Fibroblast of the conjunctiva (primary cell): ENCODE measurements at regions not wholly inside any gene's neighbourhood (a gene's known extent, or its start where the extent isn't known, plus 50 kb on each side); places are given as distances from the start of the nearest gene placed in this dataset.
"Not testable (repeated sequence)": the region's sequence is repeated elsewhere in the genome, so short reads cannot be mapped to it uniquely, and the experiment has no call there.

Experiments
- DNase-seq: peaks from one replicate; pipeline ENCODE4 v3.0.0-alpha.2; 2010; ENCODE audit warnings: low read depth

DNA sequence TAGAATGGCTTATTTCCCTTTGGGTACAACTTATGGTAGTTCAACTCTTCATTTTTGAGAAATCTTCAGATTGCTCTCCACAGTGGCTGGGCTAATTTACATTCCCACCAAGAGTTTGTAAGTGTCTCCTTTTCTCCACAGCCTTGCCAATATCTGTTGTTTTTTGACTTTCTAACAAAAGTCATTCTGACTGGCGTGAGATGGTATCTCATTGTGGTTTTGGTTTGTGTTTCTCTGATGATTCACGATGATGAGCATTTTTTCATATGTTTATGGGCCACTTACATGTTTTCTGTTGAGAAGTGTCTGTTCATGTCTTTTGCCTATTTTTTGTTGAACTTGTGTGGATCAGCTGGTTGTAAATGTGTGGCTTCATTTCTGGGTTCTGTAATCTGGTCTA lies 871.0 kb downstream of the EPHA4 start:
- no peak for DNase-seq

DNA sequence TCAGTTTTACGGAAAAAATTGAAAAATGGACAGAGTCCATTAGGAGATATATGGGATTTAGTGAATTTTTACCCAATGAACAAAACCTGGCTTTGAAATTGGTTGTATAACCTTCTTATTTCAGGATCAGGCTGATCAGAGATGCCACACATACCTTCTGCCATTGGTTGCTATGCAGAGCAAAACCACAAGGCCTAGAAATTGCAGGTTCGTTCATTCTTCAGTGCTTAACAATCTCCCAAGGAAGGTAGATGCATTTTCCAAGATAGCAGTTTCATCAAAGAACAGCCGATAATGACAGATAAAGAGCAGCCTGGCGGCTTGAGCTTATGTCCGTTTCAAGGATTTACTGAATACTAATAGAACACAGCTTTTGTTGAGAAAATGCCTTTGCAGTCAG lies 868.8 kb downstream of the EPHA4 start:
- no peak for DNase-seq

DNA sequence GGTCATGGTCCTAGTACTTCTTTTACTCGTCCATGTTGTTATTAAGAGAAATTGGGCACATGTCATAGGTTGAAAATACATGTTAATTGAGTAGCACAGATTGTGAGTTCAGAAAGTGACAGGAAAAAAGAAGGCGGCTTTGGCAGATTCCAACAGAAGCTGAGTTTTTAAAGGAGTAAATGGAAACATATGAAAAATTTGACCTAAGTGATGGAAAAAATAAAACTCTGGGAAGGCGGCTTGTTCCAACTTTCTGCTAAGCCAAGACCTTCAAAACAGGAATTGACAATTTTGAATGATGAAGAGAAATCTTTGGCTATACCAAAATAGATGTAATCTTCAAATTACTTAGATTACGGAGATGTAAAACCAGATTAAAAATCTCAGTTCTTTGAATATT lies 868.0 kb downstream of the EPHA4 start:
- DNase-seq = no peak

DNA sequence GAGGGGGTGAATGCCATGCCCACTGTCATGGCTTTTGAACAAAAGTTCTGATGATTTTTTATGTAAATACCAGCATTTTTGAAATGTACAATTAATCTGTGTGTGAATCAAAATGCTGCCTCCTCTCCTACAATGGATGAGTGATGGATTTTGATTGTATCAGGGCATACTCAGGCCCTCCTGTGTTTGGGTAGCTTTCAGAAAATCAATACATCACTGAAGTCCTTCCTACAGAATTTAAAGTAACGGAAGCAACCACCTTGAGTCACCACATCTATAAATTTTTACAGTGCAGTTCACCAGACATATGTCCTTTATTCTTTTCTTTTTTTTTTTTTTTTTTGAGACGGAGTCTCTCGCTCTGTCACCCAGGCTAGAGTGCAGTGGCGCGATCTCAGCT lies 867.3 kb downstream of the EPHA4 start:
- DNase-seq = no peak

DNA sequence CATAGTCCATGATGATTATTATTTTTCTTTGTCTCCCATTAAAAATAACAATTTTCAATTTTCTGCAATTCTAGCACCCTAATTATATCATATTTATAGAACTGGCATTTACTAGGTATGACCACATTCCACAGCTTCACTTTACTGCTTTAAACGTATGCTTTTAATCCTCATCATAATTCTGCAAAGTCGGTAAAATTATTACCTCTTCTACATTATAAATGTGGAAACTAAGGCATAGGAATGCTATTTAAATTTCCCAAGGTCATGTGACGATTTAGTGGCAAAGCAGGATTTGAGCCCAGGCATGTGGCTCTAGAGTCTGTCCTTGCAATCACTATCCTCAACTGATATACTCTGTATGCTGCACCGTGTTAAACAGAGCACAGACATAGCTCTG lies 866.4 kb downstream of the EPHA4 start:
- DNase-seq = no peak

DNA sequence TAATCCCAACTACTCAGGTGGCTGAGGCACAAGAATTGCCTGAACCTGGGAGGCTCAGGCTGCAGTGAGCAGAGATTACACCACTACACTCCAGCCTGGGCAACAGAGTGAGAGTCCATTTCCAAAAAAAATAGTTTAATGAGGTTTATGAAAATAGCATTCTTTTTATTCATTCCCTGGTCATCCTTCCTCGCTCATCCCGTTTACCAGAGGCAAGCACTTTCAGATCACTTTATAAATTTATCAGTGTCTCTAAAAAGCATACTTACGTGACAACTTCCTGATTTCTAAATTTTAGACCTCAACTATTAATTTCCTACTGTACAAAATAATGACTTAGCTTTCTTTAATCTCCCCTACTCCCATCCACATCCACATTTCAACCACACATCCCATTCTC lies 864.8 kb downstream of the EPHA4 start:
- DNase-seq = no peak

DNA sequence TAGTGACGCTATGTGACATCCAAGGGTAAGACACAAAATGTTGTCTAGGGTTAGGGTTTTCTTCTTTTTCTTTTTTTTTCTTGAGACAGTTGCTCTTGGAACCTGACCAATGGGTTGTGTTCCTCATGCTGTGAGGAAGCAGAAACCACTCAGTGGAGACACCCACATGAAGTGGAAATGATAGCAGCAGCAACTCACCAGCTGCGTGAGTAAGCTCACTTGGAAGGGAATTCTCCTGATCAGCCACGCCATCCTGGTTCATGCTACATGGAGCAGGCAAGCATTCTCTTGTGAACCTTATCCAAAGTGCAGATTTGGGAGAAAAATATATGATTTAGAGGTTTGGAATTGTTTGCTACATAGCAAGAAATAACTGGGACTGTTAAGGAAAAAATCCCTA lies 863.7 kb downstream of the EPHA4 start:
- no peak for DNase-seq

DNA sequence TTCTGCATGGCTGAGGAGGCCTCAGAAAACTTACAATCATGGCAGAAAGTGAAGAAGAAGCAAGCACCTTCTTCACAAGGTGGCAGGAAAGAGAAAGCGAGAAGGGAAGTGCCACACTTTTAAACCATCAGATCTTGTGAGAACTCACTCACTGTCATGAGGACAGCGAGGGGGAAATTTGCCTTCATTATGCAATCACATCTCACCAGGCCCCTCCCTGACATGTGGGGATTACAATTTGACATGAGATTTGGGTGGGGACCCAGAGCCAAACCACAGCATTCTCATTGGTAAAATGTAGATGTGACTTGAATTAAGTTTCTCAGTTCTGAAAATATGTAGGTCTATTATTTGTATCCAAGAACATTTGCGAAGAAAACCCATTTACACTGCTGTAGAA lies 854.8 kb downstream of the EPHA4 start:
- DNase-seq = no peak

DNA sequence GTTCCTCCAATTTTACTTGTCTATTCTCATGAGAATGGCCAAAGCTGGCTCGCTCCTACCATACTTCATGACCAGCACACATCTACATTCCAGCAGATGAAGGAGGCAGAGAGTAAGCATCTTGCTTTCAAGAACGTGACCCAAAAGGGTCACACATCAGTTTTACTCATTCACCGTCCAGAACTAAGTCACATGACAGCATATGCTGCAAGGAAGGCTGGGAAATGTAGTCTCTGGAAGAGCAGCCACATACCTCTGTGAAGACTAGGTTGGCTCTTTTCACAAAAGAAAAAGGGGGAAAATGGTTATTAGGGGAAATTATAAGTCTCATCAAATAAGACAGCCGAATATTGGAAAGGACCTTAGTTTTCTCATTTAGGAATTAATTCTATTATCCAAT lies 835.3 kb downstream of the EPHA4 start:
- no peak for DNase-seq

DNA sequence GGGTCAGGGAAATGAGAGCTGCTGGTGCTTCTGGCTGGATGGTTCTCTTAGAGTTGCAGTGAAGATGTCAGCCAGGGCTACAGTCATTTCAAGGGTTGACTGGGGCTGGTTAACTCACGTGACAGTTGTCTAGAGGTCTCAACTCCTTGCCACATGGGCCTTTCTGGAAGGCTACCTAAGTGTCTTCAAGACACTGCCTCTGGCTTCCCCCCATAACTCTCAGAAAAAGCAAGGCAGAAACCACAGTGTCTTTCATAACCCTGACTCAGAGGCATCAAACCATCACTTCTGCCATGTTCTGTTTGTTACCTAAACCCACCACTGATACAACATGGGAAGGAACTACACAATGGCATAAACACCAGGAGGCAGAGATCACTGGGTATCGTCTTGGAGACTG lies 828.9 kb downstream of the EPHA4 start:
- DNase-seq = no peak

DNA sequence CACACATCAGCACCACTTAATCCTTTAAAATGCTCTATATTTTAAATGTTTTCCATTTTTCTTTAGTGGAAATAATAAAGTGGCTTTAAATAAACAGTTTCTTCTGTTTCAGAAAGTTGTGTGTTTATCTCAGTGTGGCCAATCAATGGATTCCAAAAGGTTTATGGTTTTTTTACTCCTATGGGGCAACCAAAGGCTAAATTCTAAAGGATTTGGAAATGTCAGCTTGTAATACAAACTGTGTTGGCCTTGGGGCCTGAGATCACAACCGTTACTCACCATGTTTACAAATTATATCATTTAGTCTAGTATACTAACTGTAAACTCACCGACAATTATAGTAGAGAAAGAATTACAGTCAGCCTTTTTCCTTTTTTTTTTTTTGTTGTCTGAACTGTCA lies 827.2 kb downstream of the EPHA4 start:
- DNase-seq = no peak

DNA sequence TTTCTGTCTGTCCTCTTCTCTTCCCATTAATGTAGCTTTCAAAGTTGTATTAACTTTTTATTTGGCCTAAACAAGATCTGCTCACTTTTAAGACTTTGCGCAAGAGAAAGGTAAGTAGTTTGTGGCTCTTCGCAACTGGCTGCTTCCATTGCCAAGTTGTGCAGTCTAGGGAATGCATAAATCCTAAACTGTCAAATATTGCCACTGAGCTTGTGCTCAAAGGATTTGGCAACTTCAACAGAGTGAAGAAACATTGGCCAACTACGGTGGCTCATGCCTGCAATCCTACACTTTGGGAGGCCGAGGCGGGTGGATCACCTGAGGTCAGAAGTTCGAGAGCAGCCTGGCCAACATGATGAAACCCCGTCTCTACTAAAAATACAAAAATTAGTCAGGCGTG lies 826.4 kb downstream of the EPHA4 start:
- DNase-seq = no peak

DNA sequence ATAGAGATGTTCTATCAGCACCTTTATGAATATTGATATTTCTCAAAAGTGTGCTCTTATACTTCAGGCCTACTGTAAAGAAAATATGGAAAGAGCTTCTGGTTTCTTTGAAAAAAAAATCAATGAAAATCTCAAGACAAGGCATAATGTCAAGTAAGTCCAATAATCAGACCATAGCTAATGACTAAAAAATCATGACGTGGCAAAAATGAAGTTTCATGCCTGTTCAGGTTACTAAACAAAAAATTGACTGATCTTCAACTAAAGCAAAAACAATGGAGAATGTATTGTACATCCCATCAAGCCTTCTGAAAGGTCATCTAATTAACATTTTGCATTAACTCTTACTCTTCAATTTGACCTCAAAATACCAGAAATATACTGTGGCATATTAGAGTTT lies 824.4 kb downstream of the EPHA4 start:
- DNase-seq = no peak

DNA sequence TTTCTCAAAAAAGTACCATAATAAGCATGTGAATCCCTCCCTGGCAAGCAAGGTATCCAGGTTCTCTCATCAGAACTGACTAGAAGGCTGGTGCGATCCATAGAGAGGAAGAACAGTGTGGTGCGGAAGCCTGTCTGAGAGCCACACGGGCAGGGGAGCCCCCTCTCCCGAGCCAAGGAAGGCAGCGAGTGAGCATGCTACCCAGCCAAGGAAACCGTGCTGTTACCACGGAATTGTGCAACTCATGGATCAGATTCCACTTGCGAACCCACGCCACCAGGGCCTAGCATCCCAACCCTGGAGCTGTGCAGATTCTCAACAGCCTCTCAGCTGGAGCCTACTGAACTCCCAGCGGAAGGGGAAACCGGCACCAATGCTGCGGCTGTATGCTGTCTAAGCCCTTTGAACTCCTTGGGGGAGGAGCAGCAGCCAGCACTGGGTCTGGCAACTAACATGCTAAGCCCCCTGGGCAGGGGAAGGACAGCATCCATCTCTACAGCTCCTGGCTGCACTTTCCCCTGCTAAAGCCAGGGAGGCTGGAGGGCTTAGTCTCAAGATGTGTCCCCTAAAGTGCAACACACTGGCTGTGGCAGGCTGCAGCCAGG lies 823.1 kb downstream of the EPHA4 start:
- DNase-seq = no peak

DNA sequence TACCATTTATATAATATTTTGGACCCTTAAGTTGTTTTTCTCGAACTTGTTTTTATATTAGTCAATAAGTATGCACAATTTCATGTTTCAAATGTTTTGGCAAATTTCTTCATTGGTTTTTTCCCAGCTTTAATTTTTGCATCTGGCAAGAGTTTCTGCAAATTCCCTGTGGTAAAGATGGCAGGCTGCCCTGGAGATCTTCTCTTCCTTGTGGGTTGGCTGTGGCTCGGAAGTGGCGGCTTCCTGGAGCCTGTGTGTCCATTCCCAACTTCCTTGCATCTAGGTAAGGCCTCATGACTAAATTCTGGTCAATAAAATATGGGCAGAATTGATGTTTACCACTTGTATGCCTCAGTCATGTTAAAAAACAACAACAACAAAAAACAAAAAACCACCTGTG lies 818.6 kb downstream of the EPHA4 start:
- no peak for DNase-seq

DNA sequence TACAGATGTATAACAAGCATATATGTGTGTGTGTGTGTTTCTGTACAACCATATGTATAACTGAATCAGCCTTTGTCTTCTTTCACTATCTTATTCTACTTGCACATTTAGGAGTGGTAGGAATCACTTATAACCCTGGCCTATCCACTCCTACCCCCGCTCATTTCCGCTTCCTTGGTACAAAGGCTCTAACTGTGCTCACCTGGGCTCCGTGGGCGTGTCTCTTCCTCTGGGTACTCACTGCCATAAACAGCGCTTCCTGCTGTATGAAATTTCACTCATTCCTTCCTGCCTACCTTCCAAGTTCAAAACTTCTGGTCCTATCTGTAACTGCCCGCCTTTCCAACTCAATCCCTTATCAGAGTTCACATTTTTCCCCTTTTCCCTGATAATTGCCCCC lies 815.5 kb downstream of the EPHA4 start:
- DNase-seq = no peak

DNA sequence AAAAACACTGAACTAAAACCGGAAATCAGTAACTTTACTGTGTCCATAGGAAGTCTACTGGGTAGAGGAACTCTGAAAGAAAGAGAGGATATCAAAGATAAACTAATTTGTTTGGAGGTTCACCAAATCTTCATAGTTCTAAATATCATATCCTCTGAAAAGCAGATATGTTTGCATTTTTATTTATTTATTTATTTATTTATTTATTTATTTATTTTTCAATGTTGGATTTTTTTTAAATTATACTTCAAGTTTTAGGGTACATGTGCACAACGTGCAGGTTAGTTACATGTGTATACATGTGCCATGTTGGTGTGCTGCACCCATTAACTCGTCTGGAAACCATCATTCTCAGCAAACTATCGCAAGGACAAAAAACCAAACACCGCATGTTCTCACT lies 813.7 kb downstream of the EPHA4 start:
- DNase-seq = not testable (repeated sequence)

DNA sequence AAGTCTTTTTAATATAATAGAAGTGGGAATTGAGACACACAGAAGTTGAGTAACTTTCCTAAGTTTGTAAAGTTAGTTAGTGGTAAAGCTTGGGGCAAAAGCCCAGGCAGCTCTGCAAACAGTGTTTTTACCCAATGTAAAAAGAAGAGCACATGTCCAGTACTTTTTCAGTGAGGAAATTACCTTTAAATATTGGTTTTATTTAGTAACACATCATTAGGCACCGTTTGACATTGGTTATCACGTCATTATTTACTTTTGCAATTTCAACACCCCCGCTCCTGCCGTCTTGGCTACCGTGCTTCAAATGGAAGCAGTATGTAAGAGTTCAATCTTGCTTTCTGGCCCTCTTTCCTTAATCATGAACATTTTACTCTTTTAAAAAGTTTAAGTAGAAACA lies 807.9 kb downstream of the EPHA4 start:
- DNase-seq = no peak

DNA sequence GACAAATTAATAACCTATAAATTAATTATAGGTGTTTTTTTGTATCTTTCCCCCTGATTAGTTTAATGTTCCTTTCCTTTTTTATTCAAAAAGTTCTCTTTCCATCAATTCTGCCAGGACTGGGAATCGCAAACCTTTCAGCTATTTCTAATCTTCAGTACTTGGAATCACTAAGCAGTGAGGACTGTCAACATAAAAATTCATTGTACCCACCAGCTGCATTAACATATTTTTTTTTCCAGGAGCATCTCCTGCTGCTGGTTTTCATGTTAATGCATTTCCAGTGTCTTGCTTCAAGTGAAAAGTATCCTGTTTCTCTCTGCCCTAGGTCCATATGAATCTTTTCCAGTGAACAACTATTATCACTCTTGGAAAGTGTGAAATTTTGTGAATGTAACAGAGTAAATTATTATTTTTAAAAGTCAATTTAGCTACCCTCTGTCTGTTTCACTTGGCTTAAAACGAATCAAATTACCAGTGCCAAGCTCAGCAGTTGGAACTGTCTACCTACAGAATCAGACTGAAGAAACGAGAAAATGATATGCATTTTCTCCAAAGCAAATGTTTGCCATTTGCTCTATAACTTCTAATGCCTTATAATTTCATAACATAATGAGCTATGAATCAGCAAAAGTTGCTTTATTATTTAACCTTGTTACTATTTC lies 804.4 kb downstream of the EPHA4 start:
- DNase-seq = no peak

DNA sequence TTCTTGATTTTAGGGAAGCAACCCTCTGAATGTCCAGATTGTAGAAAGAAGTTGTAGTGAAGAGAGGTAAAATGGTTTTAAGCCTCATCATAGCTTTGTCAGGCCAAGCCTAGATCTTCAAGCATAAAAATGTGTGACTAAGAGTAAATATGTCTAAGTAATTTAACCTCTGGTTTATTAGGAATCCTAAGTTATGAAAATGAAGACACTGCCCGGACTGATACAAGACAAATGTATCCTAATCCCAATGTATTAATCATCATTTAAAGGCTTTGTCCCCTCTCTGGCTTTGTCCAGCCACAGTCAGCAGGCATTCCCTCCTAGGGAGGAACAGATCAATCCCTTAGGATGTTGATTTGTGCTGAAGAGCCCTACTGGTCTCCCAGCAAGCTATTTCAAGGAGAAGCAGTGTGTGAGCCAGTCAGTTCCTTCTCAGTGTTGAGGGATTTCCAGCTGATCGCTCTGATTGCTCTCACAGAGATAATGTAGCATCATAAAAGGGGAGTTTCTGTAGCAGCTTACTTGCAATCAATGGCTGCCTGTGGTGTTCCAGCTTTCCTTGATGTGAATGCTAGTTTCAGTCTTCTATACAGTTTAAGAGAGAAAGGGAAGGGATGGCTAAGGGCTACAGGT lies 796.1 kb downstream of the EPHA4 start:
- DNase-seq = no peak

DNA sequence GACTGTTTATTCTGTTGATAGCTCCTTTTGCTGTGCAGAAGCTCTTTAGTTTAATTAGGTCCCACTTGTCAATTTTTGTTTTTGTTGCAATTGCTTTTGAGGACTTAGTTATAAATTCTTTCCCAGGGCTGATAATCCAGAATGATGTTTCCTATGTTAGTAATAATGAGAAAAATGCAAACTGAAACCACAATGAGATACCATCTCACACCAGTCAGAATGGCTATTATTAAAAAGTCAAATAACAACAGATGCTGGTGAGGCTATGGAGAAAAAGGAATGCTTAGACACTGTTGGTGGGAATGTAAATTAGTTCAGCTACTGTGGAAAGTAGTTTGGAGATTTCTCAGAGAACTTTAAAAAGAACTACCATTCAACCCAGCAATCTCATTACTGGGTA lies 793.0 kb downstream of the EPHA4 start:
- DNase-seq = not testable (repeated sequence)

DNA sequence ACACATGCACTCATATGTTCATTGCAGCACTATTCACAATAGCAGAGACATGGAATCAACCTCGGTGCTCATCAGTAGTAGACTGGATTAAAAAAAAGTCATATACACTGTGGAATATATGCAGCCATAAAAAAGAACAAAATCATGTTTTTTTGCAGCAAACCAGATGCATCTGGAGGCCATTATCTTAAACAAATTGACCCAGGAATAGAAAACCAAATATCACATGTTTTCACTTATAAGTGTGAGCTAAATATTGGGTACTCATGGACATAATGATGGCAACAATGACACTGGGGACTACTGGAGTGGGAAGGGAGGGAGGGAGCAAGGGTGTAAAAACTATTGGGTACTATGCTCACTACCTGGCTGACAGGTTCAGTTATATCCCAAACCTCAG lies 792.6 kb downstream of the EPHA4 start:
- DNase-seq = no peak

DNA sequence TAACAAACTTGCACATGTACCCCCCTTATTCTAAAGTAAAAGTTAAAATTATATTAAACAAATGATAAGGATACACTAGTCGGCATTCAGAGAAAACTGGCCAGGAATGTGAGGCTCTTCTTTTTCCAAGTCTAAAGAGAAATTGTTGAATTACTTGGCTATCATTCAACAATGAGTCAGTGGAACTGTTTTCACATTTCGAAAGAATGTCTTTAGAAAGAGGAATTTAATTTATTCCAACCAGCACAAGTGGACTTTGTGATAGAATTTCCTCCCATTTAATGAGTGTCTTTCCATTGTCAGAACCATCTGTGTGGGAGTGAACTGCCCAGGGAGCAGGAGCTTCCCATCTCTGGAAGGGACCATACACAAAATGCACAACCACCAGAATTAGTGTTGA lies 792.2 kb downstream of the EPHA4 start:
- peak; percentile 63 for DNase-seq
